ENCODE measurements at regions not wholly inside any gene's neighbourhood (a gene's known extent, or its start where the extent isn't known, plus 50 kb on each side); places are given as distances from the start of the nearest gene placed in this dataset.
"Not testable (repeated sequence)": the region's sequence is repeated elsewhere in the genome, so short reads cannot be mapped to it uniquely, and the experiment has no call there.

- no peak for DNase-seq (ENCODE audit: low read depth in 3 of 3, low spot score in 1 of 3)
Measured at GRCh38 chr6:4274382-4275082, 139.2 kb upstream of the ECI2 start.

DNA sequence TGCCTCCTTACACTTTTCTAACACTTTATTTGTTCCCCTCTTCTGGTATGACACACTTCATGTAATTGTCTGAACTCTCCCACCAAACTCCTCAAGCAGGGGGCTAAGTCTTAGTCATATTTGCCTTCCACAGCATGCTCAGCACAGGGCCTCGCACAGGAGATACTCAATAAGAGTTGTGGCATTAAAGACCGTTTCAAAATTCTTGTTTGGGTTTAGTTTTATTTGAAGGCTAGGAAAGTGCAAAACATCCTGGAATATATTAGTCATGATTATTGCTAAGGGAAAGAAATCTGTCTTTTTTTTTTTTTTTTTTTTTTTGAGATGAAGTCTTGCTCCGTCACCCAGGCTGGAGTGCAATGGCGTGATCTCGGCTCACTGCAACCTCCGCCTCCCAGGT is 137.6 kb upstream of the ECI2 start:
- DNase-seq (ENCODE audit: low read depth in 3 of 3, low spot score in 1 of 3): no peak

GRCh38 chr6:4271761-4272470 is 136.5 kb upstream of the ECI2 start:
- no peak for DNase-seq (ENCODE audit: low read depth in 3 of 3, low spot score in 1 of 3)

- DNase-seq (ENCODE audit: low read depth in 3 of 3, low spot score in 1 of 3): no peak
Measured at GRCh38 chr6:4270776-4271175, 135.4 kb upstream of the ECI2 start.

DNA sequence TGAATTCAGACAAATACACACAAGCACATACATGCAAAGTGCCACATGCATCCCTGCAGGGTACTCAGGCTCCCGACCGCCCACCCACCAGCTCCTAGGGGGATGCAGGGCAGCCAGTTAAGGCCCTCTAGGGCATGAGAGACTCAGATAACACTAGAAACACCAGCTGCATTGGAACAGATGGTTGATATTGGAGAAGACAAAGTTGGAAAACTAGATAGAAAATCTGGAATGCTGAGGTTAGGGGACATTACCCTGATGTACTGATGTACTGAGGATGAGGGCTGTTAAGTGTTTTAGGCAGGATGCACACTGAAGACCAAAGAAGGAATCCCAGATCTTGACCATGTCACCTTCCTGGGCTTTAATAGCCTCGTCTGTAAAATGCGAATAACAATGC is 134.6 kb upstream of the ECI2 start:
- DNase-seq (ENCODE audit: low read depth in 3 of 3, low spot score in 1 of 3): no peak

- no peak for DNase-seq (ENCODE audit: low read depth in 3 of 3, low spot score in 1 of 3)
Measured at GRCh38 chr6:4268171-4268570, 132.8 kb upstream of the ECI2 start.

DNA sequence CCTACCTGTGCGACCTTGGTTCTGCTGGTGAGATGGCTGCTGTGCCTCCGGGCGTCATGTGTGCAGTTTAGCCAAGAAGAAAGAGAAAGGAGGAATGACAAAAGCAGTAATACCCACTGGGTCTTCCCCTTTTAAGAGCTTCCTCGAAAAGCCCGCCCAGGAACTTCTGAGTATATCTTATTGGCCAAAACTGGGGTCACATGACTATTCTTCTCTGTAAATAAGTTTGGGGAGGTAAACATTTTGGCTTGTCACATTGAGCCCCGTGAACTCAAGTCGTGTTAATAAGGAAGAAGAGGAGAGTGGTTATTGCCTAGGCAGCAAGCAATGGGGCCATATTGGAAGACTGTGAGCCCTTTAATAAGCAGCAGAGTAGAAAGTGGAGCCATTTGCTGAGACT is 130.4 kb upstream of the ECI2 start:
- DNase-seq (ENCODE audit: low read depth in 3 of 3, low spot score in 1 of 3): no peak

DNA sequence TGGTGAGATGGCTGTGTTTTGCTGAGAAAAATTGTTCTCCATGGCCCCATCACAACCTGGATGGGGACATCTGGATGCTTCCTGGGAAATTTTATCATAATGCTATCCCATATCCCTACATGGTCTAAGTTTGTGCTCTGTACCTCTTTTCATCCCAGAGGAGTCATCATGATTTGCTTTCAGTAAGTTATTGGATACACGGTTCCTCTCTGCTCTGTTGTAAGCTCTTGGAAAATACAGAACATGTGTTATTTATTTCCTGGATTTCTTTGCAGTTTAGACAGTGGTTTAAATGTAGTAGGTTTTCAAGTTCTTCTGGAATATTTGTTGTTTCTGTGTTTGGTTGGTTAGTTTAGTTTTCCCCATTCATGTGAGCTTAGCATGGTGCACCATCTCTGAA is 129.2 kb upstream of the ECI2 start:
- no peak for DNase-seq (ENCODE audit: low read depth in 3 of 3, low spot score in 1 of 3)

DNA sequence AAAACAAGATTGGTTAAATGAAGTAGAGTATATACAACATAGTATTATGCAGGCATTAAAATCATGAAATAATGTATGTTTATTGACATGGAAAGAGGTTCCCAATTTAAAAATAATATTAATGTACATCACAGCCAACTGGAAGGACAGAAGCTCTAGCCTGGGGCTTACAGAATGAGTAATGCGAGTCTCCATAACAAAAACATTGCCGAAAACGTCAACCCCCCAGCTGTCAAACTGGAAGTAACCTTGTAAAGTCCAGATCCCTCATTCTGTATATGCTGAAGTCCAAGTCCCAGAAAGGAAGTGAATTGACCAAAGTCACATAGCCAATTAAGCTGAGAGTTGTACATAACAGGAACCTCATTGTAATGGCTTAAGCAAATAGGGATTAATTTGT is 128.7 kb upstream of the ECI2 start:
- DNase-seq (ENCODE audit: low read depth in 3 of 3, low spot score in 1 of 3): no peak

- no peak for DNase-seq (ENCODE audit: low read depth in 3 of 3, low spot score in 1 of 3)
Measured at GRCh38 chr6:4262526-4262925, 127.2 kb upstream of the ECI2 start.

GRCh38 chr6:4259391-4259790 is 124.0 kb upstream of the ECI2 start:
- DNase-seq (ENCODE audit: low read depth in 3 of 3, low spot score in 1 of 3): no peak

DNA sequence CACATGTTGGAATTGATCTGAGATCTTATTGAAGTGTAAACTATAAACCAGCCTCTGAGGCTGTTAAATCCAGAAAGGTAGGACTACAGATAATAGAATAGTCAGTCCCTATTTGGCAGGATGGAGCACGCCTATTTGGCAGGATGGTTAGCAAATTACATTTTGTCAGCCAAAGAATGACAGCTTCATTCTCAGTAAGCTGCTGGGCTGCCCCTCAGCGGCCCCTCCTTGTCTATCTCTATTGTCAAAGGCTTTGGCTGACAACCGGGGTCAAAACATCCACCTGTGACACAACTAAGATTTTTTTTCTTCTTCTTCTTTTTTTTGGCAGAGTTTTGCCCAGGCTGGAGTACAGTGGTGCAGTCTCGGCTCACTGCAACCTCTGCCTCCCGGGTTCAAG is 123.4 kb upstream of the ECI2 start:
- no peak for DNase-seq (ENCODE audit: low read depth in 3 of 3, low spot score in 1 of 3)

GRCh38 chr6:4256969-4257368 is 121.6 kb upstream of the ECI2 start:
- DNase-seq (ENCODE audit: low read depth in 3 of 3, low spot score in 1 of 3): no peak

DNA sequence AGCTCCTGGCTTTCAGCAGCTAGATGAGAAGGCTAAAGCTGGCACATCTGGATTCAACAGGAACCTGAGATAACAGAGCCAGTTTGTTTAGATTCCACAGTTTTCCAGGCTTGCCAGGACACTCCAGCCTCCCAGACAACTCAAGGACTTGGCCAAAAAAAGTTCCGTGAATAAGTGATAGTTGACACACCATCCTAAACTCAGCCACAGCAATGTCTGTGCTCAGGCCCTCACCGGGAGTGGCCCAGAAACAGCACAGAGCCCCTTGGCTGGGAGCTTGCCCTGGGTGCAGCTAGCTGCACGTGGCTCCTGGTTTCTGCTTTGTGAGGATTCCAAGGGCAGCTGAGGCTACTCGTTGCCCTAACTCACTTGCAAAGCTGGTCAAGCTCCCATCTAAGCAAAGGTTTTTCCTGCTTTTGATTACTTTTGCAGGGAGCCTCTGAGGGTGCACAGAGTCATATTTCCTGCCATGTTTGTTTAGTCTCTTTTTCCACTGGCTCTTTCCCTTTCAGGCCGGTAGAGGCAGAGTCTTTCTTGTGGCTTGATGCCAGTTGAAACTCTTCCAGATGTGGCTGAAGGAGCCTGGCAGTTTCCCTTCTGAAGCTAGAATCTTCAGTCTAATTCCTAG is 118.3 kb upstream of the ECI2 start:
- DNase-seq (ENCODE audit: low read depth in 3 of 3, low spot score in 1 of 3): no peak

DNA sequence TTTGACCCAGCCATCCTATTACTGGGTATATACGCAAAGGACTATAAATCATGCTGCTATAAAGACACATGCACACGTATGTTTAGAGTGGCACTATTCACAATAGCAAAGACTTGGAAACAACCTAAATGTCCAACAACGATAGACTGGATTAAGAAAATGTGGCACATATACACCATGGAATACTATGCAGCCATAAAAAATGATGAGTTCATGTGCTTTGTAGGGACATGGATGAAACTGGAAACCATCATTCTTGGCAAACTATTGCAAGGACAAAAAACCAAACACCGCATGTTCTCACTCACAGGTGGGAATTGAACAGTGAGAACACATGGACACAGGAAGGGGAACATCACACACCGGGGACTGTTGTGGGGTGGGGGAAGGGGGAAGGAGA is 117.1 kb upstream of the ECI2 start:
- DNase-seq (ENCODE audit: low read depth in 3 of 3, low spot score in 1 of 3): not testable (repeated sequence)

DNA sequence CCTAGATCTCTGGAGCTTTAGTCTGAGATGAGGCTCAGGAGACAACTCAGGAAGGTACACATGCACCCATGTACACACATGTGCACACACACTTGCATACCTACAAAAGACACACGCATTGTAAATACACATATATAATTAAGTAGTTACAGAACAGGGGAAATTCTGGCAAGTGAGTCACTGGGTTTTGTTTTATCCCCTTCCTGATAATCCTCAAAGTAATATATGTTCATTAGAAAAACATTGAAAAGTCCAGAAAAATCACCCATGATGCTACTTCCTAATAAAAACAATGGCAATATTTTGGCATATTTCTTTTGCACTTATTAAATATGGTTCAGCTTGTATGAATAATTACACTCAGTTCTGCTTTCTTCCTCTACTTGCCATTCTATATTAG is 115.3 kb upstream of the ECI2 start:
- DNase-seq (ENCODE audit: low read depth in 3 of 3, low spot score in 1 of 3): no peak

DNA sequence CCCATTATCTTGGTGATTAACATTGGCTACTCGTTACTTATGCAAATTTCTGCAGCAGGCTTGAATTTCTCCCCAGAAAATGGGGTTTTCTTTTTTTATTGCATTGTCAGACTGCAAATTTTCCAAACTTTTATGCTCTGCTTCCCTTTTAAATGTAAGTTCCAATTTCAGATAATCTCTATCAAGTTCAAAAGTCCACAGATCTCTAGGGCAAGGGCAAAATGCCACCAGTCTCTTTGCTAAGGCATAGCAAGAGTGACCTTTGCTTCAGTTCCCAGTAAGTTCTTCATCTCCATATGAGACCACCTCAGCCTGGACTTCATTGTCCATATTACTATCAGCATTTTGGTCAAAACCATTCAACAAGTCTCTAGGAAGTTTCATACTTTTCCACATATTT is 108.5 kb upstream of the ECI2 start:
- not testable (repeated sequence) for DNase-seq (ENCODE audit: low read depth in 3 of 3, low spot score in 1 of 3)

GRCh38 chr6:4243237-4243636 is 107.9 kb upstream of the ECI2 start:
- no peak for DNase-seq (ENCODE audit: low read depth in 3 of 3, low spot score in 1 of 3)

DNA sequence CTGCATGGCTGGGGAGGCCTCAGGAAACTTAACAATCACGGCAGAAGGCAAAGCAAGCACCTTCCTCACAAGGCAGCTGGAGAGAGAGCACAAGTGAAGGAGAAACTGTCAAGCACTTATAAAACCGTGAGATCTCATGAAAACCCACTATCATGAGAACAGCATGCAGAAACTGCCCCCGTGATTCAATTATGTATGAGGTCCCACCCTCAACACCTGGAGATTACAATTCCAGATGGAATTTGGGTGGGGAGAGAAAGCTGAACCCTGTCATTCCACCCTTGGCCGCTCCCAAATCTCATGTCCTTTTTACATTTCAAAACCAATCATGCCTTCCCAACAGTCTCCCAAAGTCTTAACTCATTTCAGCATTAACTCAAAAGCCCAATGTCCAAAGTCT is 107.2 kb upstream of the ECI2 start:
- no peak for DNase-seq (ENCODE audit: low read depth in 3 of 3, low spot score in 1 of 3)

- no peak for DNase-seq (ENCODE audit: low read depth in 3 of 3, low spot score in 1 of 3)
Measured at GRCh38 chr6:4240148-4240547, 104.8 kb upstream of the ECI2 start.

DNA sequence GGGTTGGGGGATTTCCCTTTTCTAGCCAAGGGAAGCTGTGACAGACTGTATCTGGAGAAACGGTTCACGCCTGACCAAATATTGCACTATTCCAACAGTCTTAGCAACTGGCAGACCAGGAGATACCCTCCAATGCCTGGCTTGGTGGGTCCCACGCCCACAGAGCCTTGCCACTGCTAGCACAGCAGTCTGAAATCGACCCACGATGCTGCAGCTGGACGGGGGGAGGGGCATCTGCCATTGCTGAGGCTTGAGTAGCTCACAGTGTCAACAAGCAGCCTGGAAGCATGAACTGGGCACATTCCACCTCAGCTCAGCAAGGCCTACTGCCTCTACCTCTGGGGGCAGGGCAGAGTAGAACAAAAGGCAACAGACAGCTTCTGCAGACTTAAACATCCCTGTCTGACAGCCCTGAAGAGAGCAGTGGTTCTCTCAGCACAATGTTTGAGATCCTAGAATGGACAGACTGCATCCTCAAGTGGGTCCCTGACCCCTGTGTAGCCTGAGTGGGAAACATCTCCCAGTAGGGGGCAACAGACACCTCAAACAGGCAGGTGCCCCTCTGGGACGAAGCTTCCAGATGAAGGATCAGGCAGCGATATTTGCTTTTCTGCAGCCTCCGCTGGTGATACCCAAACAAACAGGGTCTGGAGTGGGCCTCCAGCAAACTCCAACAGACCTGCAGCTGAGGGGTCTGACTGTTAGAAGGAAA is 89.9 kb upstream of the ECI2 start:
- DNase-seq (ENCODE audit: low read depth in 3 of 3, low spot score in 1 of 3): no peak
